Mesodermal cell (in vitro differentiated cells): ENCODE measurements at regions not wholly inside any gene's neighbourhood (a gene's known extent, or its start where the extent isn't known, plus 50 kb on each side); places are given as distances from the start of the nearest gene placed in this dataset.

Experiments
- H3K27ac ChIP-seq: 2 replicates; pipeline ENCODE4 v1.7.0; 2013; ENCODE audit warnings: mild to moderate bottlenecking, low read depth, low read length, moderate library complexity; ENCODE audit not compliant: severe bottlenecking
- H3K36me3 ChIP-seq: 2 replicates; pipeline ENCODE4 v1.7.1; 2013; ENCODE audit warnings: mild to moderate bottlenecking, low read length, moderate library complexity; ENCODE audit not compliant: control insufficient read depth, insufficient read depth
- H3K4me1 ChIP-seq: one replicate; pipeline ENCODE4 v1.7.1; 2013; ENCODE audit warnings: mild to moderate bottlenecking, low read length; ENCODE audit not compliant: insufficient read depth, control insufficient read depth, poor library complexity, severe bottlenecking
- H3K4me3 ChIP-seq: 2 replicates; pipeline ENCODE4 v1.7.0; 2013; ENCODE audit warnings: low read length, control low read depth, mild to moderate bottlenecking; ENCODE audit not compliant: insufficient read depth, poor library complexity, severe bottlenecking; ENCODE audit errors: extremely low read depth
- H3K9me3 ChIP-seq: 2 replicates; pipeline ENCODE4 v1.7.1; 2013; ENCODE audit warnings: mild to moderate bottlenecking, low read length, moderate library complexity; ENCODE audit not compliant: control insufficient read depth
- WGBS, 2 experiments: methylation state at CpG; one replicate each; pipeline ENCODE4 v1.1.5; 2013; ENCODE audit warnings: missing lambda C conversion rate in 2 of 2; ENCODE audit not compliant: insufficient coverage in 2 of 2; 5-methylcytosine and 5-hydroxymethylcytosine counted together

- Histone ChIP-seq H3K4me1 (peaks cover 15% of the 10 kb centered on the region), H3K9me3 (no peaks in the 10 kb centered on the region), H3K36me3 (no peaks in the 10 kb centered on the region), H3K4me3 (no peak overlapping the region), H3K27ac (peak overlapping the region; percentile 98)
- WGBS, 2 experiments = 7 to 10% methylated on average over 3 to 4 of the region's 8 CpGs
Observed at GRCh38 chrX:124216396-124217115, 115.9 kb upstream of the TEX13D start.

DNA sequence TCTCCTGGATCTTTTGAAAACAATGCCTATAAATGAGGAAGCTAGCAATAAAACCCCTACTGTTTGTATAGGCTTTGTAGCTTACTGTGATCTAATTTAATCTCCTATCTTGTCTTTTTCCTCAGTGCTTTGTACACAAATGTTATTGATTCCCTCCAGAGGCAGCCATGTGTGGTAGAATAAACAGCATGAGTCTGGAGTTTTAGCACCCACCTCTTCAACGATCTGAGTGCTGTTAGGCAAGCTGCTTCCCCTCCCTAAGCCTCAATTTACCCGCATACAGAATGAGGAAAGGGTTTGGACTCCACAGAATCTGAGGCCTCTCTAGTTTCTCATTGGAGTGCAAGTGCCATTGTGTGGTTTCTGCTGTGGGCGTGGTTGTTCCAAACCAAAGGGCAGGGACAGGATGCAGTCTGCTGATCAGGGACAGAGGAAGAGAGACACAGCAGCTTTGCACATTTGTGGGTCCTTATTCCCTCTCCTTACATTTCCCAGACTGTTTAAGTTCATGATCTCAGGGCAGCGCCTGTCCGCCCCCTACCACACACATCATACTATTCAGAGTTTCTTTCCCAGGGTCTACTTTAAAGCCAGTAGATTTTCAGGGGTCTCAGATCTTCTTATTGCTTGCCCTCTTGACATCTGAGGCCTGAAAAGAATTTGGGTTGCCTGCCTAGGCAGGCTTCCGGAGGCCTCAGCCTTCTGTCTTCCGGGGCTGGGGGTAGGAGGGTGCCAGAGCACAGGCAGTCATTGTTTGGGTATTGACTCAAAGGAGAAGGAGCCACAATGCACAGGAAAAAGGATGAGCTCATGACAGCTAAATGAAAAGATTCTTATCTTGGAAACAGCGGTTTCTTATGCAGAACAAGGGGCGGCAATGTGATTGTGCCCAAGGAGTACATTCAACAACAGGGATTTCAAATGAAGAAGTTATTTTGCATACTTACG is 114.9 kb upstream of the TEX13D start:
- Histone ChIP-seq H3K9me3 (no peaks in the 10 kb centered on the region), H3K4me1 (peaks cover 15% of the 10 kb centered on the region), H3K27ac (peak overlapping the region; percentile 98), H3K36me3 (no peaks in the 10 kb centered on the region), H3K4me3 (peak overlapping the region; percentile 2)
- 0% methylated on average over 1 to 2 of the region's 10 CpGs for WGBS, 2 experiments

GRCh38 chrX:124223524-124223923 is 108.9 kb upstream of the TEX13D start:
- H3K9me3 ChIP-seq = no peaks in the 10 kb centered on the region
- no peaks in the 10 kb centered on the region for H3K36me3 ChIP-seq
- 40 to 44% methylated on average over 1 to 5 of the region's 7 CpGs for WGBS, 2 experiments
- no peak overlapping the region for H3K27ac ChIP-seq
- H3K4me1 ChIP-seq = peaks cover 9% of the 10 kb centered on the region
- no peak overlapping the region for H3K4me3 ChIP-seq

DNA sequence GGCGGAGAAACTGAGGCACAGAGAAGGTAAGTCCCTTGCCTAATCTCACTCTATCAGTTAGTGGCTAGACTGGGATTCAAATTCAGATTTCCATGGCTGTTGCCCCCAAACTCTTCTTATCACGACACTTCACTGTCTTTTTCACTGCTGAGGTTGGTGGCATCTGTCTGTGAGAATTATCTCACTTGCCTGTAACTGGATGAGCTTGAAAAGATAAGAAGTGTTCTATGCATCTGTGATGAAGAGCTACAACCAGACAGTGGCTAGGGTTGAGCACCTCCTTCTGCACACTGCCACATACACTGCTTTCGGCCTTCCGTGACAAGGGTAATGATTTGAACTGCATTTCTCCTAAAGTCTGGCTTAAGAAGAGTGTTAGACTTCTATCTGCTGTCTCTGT is 107.9 kb upstream of the TEX13D start:
- Histone ChIP-seq H3K36me3 (no peaks in the 10 kb centered on the region), H3K4me1 (no peaks in the 10 kb centered on the region), H3K4me3 (no peak overlapping the region), H3K27ac (no peak overlapping the region), H3K9me3 (no peaks in the 10 kb centered on the region)
- no CpG with 5 or more reads among the region's 4 CpGs for WGBS, 2 experiments

- 89% methylated on average over 1 of the region's 2 CpGs; no CpG with 5 or more reads in 1 of the 2 experiments for WGBS, 2 experiments
- no peak overlapping the region for H3K4me3 ChIP-seq
- H3K27ac ChIP-seq = no peak overlapping the region
- no peaks in the 10 kb centered on the region for H3K4me1 ChIP-seq
- no peaks in the 10 kb centered on the region for H3K9me3 ChIP-seq
- H3K36me3 ChIP-seq = no peaks in the 10 kb centered on the region
Observed at GRCh38 chrX:124226129-124226528, 106.3 kb upstream of the TEX13D start.

DNA sequence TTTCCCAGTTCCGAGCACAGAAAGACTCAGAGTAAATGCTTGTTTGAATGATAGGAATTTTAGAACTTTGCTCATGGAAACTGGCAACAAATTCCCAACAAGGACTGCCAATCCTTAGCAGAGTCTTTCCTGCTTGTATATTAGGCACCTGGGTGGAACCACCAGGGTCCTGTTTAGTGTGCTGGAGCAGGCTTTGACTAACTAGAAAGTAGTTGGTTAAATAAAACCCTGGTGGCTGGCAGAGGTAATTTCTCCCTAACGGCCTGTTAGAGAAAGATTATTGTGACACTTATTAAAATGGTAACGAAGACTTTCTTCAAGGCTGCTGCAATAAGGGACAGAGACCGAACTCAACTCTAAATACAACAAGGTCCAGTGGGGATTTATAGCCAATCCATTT is 103.6 kb upstream of the TEX13D start:
- Histone ChIP-seq H3K4me3 (no peak overlapping the region), H3K9me3 (no peaks in the 10 kb centered on the region), H3K4me1 (no peaks in the 10 kb centered on the region), H3K27ac (no peak overlapping the region), H3K36me3 (no peaks in the 10 kb centered on the region)
- no CpG with 5 or more reads among the region's 4 CpGs for WGBS, 2 experiments

DNA sequence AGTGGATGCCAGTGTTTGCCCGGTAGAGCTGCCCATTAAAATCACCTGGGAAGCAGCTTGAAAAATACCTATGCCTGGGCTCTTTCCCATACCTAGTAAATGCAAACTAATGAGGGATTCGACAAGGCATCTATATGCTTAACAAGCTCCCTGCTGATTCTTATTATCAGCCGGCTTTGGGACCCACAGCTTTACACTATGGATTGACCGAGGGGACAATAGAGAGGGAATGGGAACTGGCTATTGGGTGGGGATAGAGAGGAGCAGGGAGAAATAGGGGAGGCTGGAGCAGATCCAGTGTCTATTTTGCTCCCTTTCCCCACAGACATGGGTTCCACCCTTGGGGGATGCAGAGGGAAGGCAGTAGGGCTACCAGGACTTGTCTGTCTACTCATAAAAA is 103.1 kb upstream of the TEX13D start:
- H3K4me1 ChIP-seq = no peaks in the 10 kb centered on the region
- no peaks in the 10 kb centered on the region for H3K9me3 ChIP-seq
- no CpG with 5 or more reads among the region's 4 CpGs for WGBS, 2 experiments
- no peaks in the 10 kb centered on the region for H3K36me3 ChIP-seq
- H3K27ac ChIP-seq = no peak overlapping the region
- no peak overlapping the region for H3K4me3 ChIP-seq

- Histone ChIP-seq H3K27ac (no peak overlapping the region), H3K4me3 (no peak overlapping the region), H3K36me3 (no peaks in the 10 kb centered on the region), H3K9me3 (no peaks in the 10 kb centered on the region), H3K4me1 (no peaks in the 10 kb centered on the region)
- no CpG with 5 or more reads among the region's 10 CpGs for WGBS, 2 experiments
Observed at GRCh38 chrX:124230655-124231450, 101.6 kb upstream of the TEX13D start.

GRCh38 chrX:124231451-124231759 is 101.1 kb upstream of the TEX13D start:
- no peaks in the 10 kb centered on the region for H3K4me1 ChIP-seq
- no peak overlapping the region for H3K27ac ChIP-seq
- no CpG with 5 or more reads among the region's 1 CpG for WGBS, 2 experiments
- H3K9me3 ChIP-seq = no peaks in the 10 kb centered on the region
- H3K36me3 ChIP-seq = no peaks in the 10 kb centered on the region
- H3K4me3 ChIP-seq = no peak overlapping the region

DNA sequence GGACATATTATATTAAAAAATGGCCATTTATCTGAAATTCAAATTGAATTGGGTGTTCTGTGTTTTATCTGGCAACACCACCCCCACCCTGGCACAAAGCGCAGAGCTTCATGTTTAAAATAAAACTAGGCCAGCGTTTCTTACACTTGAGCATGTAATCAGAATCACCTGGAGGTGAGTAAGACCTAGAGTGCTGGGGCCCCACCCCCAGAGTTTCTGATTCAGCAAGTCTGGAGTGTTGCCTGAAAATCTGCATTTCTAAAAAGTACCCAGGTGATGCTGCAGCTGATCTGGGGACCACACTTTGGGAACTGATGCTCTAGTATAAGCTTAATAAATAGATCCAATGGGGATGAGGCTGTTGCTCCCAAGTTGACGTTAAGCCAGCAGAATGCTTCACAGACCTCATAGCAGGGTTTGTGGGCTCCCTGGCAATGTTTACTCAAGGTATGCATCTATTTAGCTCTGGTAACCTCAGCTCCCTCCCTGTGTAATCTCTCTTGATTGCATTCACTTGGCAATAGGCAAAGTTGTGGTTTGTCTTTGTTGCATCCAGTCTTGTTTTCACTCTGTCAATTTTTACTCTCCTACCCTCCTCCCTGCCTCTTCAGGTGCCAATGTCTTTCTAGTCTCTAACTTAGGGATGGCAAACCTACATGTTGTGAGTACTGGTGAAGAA is 99.8 kb upstream of the TEX13D start:
- Histone ChIP-seq H3K36me3 (no peaks in the 10 kb centered on the region), H3K4me3 (no peak overlapping the region), H3K27ac (no peak overlapping the region), H3K4me1 (no peaks in the 10 kb centered on the region), H3K9me3 (no peaks in the 10 kb centered on the region)
- WGBS, 2 experiments = 61% methylated on average over 2 of the region's 3 CpGs; no CpG with 5 or more reads in 1 of the 2 experiments
